Activated CD4-positive, alpha-beta T cell treated with anti-CD3 and anti-CD28 coated beads for 4 hours (primary cell): ENCODE measurements at regions not wholly inside any gene's neighbourhood (a gene's known extent, or its start where the extent isn't known, plus 50 kb on each side); places are given as distances from the start of the nearest gene placed in this dataset.
"Not testable (repeated sequence)": the region's sequence is repeated elsewhere in the genome, so short reads cannot be mapped to it uniquely, and the experiment has no call there.

Experiments
- DNase-seq, 2 donors: peaks; one replicate each; pipeline ENCODE4 v3.0.0-alpha.2; 2020

DNA sequence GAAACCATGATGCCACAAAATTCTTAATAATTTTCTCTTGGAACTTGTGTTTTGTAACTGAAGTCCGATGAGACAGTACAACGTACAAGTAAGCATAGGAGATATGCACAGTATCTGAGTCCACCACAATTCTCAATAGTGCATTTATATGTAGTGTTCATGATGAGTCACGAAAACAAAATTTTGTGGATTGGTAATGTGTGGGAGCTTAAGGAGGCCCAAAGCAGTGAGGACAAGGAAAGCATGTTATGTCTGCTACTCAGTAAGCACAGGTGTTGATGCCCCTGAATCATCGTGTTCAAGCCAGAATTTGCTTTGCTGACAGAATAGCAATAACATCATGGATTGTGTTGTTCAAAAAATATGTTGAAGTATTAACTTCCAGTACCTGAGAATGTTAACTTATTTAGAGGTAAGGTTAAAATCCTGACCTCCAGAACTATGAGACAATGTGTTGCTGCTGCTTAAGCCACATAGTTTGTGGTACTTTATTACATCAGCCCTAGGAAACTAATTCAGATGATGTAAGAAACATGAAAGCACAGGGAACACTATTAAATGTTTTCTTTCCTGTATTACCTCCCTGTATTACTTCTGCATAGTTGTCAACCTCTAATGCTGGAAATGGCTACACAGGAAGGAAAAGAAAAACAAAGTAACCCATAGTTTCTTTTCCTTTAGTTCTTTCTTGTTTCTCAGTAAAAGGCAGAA, 201.3 kb downstream of the SLITRK6 start:
- DNase-seq: no peak

DNA sequence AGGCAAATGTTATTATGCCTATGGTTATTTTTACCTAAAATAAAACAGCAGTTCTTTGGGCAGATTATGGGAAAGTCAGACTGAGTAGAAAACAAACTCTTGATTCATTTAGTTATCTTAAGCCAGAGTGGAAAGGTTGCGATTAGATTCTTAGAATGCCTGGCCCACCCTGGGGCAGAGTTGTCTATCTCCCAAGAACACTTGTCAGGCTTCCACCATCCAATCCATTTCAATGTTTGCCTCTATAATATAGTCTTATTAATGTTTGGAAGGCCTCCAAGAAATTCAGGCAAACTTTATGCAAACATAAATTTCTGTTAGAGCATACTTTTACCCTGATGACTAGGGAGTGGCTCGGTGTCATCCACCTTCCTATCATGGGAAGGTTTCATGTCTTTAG, 207.0 kb downstream of the SLITRK6 start:
- DNase-seq: no peak

DNA sequence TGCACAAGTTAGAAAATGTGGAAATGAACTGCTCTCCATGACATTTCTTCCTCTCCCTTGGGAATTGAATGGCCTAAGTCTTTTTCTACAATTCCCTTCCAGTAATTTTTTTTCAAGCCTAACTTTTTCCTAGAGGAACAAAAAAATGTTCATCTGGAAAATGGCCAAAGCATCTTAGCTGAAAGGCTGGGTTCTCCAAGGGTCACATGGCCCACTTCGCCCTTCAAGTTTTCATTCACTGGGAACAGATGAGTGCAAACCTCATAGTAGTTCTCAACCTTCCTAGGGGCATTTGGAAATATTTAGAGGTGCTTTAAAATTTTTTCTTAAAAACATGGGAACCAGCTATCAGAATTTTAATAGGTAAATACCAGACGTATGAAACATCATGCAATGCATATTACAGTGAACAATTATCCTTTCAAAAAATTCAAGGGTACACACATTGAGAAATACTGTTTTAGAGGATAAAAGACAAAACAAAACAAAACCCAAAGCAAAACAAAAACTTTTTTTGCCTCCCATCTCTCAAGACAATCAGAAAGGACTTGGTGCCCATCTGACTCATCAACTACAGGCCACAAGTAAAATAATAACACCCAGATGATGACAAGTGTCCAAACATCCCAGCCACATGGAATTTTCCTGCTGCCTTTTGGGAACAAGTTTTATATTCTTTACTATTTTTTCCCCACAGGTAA, 208.8 kb downstream of the SLITRK6 start:
- no peak for DNase-seq

DNA sequence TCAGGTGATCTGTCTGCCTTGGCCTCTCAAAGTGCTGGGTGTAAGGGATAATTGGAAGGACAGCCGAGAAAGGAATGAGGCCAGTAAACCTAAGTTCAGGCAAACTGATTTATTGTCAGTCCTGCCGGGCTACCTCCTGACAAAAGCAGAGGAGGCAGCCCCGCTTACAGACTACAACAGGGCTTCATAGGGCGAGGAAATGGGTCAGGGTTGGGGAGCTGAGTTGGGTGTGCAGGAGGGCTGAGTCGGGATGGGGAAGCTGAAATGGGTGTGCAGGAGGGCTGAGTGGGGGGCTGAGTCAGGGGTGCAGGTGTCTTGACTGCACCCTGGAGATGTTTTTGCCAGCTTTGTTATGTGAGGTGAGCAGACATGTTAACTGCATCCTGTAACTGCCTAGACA, 210.2 kb downstream of the SLITRK6 start:
- DNase-seq: no peak

DNA sequence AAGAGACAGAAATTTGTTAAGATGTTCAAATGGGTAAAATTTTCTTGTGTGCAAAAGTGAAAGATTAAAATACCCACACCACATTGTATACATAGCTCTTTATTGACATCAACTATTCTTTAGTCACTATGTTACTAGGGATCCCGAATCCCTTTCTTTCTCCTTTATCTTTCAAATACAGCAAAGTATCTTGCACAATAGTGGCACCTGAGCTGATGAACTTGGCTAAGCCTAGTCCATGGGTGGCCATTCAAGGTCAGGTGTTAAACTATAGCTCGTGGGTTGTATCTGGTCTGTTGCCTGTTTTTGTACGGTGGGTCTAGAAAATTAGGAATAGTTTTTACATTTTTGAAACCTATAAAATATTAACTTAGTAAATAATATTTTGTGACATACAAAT, 210.9 kb downstream of the SLITRK6 start:
- DNase-seq: no peak

DNA sequence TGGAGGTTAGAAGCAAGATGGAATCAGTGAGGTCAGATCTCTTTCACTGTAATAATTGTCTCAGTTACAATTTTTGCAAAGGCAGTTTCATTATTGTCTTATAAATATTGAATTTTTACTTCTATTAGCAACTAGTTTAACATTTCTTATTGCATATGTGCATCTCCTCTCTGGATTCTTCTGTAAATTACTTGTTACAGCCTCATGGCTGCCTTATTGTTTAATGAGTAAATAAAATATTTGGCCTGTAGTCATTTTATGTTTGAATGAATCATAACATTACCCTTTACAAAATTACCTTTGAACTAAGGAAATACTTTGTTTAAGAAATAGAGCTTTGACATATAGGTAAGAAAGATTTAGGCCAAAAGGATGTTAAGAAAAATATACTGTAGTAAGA, 212.4 kb downstream of the SLITRK6 start:
- no peak for DNase-seq

DNA sequence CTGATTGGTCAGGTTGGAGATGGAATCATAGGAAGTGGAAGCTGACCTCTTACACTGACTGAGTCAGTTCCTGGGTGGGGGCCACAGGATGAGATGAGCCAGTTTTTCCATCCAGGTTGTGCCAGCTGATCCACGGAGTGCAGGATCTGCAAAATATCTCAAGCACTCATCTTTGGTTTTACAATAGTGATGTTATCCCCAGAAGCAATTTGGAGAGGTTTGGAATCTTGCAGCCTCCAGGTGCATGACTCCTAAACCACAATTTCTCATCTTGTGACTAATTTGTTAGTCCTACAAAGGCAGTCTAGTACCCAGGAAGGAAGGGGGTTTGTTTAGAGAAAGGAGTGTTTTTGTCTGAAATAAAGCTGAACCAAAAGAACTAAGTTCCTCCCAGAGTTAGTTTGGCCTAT, 212.8 kb downstream of the SLITRK6 start:
- no peak for DNase-seq

DNA sequence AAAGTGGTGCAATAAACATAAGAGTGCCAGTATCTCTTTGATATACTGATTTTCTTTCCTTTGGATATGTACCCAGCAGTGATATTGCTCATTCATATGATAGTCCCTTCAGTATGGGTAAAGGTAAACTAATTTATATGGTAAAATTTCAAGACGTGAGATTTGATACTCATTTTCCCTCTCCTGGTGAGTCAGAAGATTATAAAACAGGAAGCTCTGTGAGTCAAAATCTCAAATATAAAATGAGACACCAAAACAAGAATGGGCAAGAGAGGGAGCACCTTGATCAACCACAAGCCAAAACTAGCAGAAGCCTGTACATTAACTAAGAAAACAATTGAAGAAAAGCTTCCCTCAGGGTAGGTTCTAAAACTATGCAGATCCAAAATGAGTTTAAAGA, 216.3 kb downstream of the SLITRK6 start:
- DNase-seq: no peak

DNA sequence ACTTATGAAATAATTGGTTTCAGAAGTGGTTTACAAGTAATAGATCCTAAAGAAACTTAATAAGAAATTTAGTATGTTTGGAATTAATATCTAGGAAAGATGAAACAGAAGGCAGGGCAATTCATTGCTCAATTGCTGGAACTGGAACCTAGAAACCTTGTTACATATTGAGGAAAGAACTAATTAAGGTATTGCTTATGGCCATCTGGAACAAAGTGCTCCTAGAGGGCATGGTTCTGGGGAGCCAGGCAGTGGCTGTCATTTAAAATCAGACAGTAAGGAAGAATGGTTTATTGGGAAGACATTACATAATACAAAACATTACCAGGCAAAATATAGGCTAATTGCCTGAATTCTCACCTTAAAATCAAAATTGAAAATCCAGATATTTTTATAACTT, 224.1 kb downstream of the SLITRK6 start:
- DNase-seq: no peak

DNA sequence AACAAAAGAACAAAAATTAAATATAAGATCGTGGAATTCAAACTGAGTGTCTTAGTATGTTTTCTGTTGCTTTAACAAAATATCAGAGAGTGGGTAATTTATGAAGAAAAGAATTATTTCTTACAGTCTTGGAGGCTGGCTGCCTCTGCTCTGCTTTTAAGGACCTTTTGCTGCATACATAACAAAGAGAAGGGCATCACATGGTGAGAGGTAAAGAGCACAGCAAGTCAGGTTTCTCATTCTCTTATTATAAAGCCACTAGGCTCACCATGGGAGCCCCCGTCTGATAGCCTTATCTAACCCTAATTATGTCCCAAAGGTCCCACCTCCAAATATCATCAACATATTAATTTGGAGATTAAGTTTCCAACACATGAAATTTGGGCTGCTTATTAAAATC, 231.3 kb downstream of the SLITRK6 start:
- no peak for DNase-seq

DNA sequence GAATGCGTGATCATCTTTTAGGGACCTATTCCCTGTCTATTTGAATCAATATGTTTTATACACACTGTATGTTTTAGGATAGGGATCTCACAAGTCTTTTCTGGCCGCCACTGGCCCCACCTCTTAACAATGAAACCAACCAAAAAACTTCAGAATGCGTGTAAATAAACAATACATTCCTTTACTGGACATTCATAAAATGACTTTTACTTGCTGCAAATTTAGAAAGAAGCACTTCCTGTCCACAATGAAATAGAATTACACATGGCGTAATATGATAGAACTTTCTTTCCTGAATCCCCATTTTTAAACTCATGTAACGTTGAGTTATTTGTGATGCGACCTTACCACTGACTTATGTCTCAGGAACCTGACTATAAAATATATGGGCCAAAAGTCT, 233.6 kb downstream of the SLITRK6 start:
- no peak for DNase-seq

DNA sequence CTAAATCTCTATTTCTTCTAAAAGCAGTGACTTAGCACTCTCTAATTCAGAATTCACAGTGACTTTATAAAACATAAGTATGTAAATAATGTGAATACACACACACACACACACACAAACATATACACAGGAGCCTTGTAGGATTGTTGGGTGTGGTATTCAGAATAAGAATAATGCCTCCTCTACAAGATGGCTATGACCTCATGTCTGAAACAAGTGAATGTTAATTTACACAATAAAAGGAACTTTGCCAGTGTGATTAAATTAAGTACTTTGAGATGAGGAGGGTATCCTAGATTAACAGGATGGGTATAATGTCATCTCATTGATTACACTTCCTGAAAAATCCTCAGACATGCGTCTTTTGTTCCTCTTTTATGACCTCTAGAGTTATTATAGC, 234.6 kb downstream of the SLITRK6 start:
- DNase-seq: no peak

DNA sequence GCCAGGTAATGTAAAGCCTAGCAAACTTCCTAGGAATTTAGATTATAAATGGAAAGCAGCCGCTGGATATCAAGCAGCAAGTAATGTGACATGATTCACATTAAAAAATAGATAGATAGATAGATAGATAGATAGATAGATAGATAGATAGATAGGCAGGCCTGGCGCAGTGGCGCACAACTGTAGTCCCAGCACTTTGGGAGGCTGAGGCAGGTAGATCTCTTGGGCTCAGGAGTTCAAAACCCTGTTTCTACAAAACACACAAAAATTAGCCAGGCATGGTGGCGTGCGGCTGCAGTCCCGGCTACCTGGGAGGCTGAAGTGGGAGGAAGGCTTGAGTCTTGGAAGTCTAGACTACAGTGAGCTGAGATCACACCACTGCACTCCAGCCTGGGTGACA, 236.9 kb downstream of the SLITRK6 start:
- DNase-seq: no peak

DNA sequence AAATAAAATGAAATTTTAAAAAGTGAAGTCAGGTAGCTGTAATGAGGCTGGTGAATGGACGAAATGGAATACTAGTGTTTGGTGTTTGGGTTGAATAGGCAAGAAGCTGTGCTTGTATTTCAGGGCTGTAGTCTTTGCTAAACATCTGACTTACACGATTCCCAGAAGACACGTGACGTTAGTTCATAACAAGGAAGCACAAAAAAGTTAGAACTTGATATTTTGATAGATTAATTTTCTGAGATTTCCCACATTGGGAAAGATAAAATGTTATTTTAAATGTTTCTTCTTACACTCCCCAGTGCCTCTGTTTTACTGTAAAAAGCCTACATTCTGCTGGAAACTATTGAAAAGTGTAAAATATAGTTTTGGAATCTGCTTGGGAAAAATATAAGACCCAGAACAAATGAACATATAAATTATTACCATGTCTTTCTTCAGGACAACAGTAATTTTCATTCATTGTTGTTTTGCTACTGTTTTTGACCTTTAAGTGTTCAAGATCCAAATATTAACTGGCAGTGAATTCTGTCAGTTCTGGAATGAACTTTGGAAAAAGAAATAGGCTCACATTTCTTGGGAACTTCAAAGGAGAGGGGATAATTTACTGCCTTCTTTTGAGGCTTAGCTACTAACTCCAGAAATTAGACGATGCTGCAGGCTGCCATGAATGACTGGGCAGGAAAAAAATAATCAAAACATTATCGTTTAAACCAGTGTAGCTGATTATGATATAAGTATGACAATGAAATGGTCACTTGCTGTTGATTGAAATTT, 241.3 kb downstream of the SLITRK6 start:
- DNase-seq: no peak

DNA sequence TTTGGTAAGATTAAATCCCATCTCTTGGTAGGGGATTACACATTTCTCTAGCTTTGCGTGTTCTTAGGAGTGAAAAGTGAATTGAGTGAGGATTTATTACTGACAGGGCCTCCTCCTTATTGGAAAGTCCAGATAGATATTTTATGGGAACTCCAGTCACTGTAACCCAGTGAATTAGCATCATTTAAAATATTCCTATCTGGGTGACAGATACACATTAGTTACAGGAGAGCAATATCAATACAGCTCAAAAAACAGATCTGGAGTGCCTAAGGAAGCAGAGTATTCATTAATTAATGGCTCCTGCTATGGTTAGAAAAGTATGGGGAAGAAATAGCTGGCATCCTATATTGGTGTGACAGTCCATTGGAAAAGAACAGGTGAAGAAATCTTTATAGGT, 248.2 kb downstream of the SLITRK6 start:
- DNase-seq: no peak

DNA sequence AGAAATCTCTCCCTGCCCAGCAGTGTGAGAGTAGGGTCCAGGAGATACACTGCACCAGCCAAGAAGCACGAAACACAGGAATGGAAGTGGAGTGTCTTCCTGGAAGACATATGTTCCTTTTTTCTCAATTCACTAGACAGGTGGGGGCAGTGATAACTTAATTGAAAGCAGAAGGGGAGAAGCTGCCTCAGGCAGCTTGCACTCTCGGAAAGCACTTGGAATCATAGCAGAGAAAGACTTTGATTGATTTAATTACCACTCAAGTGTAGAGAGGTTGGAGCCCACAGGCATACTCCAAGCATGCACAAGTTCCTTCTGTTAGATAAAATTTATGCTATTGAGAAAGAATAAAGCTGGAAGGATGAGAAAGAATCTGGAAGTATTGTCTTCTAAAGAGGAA, 249.4 kb downstream of the SLITRK6 start:
- DNase-seq: no peak

DNA sequence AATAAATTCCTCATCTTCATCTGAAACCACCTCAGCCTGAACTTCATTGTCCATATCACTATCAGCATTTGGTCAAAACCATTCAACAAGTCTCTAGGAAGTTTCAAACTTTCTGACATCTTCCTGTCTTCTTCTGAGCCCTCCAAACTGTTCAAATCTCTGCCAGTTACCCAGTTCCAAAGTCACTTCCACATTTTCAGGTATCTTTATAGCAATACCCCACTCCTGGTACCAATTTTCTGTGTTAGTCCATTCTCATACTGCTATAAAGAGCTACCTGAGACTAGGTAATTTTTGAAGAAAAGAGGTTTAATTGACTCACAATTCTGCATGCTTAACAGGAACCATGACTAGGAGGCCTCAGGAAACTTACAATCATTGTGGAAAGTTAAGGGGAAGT, 250.4 kb downstream of the SLITRK6 start:
- DNase-seq: not testable (repeated sequence)

DNA sequence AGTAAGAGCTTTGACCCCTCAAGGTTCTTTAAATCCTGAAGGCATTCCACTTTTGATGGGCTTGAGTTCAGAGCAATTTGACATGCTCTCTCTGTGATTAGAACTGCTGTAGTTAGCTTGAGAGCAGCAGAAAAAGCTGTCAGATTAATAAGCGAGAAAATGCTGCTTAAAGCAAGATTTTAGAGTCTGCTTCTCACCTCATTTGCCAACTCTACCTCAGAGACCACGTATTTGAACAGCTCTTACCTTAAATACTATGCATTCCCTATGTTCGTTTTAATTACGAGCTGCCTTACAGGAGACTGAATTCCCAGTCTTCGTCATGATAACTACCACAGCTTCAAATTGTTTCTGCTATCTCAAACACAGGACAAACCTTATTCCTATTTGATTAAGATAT, 253.4 kb downstream of the SLITRK6 start:
- DNase-seq: no peak

DNA sequence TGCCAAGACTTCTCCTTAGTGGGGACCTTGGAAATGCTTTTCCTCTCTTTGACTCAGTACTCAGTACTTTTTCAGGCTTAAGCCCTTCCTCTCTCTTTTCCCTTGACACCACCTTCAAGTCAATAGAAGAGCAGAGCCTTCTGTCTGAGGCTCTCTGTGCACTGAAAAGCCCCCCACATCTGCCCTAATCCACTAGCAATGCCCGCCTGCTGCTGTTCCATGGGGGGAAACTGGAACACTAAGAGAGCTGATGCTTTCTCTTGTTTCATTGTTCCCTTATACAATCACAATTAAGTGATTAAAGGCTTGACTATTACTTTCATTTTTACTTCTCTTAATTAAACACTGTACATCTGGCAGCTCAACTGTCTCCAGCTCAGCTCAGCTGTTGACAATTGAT, 254.5 kb downstream of the SLITRK6 start:
- DNase-seq: no peak

DNA sequence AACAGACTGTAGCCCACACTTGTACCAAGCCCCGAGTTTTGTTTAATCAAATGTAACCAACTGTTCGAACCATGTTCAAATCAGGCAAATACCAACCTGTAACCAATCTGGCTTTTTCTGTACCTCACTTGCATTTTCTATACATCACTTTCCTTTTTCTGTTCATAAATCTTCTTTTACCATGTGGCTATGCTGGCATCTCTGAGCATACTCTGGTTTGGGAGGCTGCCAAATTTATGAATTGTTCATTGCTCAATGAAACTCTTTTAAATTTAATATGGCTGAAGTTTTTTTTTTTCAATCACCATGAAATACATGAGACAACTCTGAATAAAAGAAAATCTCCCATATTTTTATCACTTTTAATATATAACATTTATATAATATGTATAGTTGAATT, 256.1 kb downstream of the SLITRK6 start:
- DNase-seq: no peak

DNA sequence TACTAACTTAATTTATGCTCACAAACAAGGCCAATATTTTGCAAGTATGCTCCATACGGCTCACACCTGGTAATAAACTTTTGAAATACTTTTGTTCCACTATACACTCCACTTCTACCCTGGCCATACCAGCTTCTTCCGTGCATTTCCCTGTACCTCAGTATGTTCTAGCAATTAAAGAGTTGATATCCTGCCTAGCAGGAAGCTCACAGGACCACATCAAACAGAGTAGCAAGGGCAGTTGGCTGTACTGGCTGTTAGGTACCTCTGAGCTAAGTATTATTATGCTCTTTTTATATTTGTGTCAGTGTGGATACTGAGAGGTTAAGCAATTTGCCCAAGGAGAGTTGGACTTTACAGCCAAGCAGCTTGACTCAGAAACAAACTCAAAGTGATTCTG, 257.7 kb downstream of the SLITRK6 start:
- DNase-seq: no peak

DNA sequence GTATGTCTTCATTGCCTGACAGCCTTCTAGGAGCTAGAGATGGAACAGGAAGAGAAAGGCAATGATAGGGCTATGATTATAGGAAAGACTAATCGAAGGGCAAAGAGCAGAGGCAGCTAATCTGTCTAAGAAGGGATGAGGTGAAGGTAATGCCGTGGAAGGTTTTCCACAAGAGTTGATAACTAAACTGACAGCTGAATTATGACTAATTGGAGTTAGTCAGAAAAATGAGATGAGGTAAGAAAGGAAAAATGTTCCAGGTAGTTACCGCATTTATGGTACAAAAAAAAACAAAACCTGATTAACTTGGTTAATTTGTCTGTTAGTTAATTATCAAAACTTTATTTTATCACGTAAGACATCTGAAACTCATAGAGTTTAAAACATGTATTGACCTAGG, 260.3 kb downstream of the SLITRK6 start:
- no peak for DNase-seq

DNA sequence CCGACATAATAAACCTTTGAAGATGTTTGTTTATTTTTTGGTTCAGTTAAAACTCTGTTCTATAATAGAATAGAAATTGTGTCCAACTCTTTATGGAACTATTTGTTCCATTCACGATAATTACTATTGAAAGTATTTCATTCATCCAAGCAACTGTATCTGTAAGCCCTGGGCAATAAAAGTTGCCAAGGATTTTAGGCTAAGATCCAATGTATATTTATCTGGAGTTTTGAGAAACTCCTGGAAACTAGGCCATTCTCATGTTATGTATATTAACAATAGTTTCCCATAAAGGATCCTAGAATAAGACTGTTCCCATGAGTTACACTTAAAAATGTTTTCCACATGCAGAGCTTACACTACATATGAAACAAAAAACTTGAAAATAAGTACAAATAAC, 261.6 kb downstream of the SLITRK6 start:
- DNase-seq: no peak

DNA sequence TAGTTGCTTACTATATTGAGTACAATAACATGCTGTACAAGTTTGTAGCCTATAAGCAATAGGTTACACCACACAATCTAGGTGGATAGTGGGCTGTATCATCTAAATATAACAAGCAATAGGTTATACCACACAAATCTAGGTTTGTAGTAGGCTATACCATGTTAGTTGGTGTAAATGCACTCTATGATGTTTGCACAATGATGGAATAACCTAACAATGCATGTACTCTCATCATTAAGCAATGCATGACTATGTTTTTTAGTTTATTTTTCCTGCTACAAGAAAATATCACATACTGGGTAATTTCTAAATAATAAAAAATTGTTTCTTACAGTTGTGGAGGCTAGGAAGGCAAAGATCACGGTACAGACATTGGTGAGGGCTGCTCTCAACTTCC, 262.5 kb downstream of the SLITRK6 start:
- no peak for DNase-seq
